H1 (cell line): ENCODE measurements at regions not wholly inside any gene's neighbourhood (a gene's known extent, or its start where the extent isn't known, plus 50 kb on each side); places are given as distances from the start of the nearest gene placed in this dataset.

Experiments used
- CTCF ChIA-PET: fragments of 300-600 bp; sonication (Branson Sonifier 250); formaldehyde crosslinking; loops from one replicate; lab custom pipeline; 2021; ENCODE audit not compliant: partially characterized antibody; lab: Charles Lee
- POLR2A ChIA-PET: fragments of 300-600 bp; sonication (Branson Sonifier 250); formaldehyde crosslinking; loops from one replicate; lab custom pipeline; 2021; ENCODE audit warnings: inconsistent platforms; ENCODE audit not compliant: partially characterized antibody; lab: Charles Lee
- DNase-seq, 2 experiments: peaks; one replicate each; pipeline versions ENCODE4 v3.0.0 to v3.0.0-alpha.2; 2010 to 2022; ENCODE audit warnings: low spot score in 2 of 2, low read depth in 1 of 2, mixed read lengths in 1 of 2
- FAIRE-seq: peaks from 2 replicates; lab custom pipeline; 2011; peaks lifted over from hg19 to GRCh38; lab: Jason Lieb, UNC
- H2AFZ ChIP-seq: 2 replicates; pipeline ENCODE4 v1.8.1; 2012; ENCODE audit warnings: low read length, inconsistent platforms
- H2AK5ac ChIP-seq: 2 replicates; pipeline ENCODE4 v1.6.1; 2013; ENCODE audit warnings: low read depth, low read length
- H2BK120ac ChIP-seq: replicated peaks from 2 replicates; pipeline ENCODE3; 2013; ENCODE audit warnings: low read depth, low read length, inconsistent platforms
- H2BK12ac ChIP-seq: 2 replicates; pipeline ENCODE4 v1.6.1; 2013; ENCODE audit warnings: low read depth, low read length
- H2BK15ac ChIP-seq: 2 replicates; pipeline ENCODE4 v1.6.1; 2013; ENCODE audit warnings: low read length
- H2BK20ac ChIP-seq: 2 replicates; pipeline ENCODE4 v1.6.1; 2013; ENCODE audit warnings: low read length
- H2BK5ac ChIP-seq: 2 replicates; pipeline ENCODE4 v1.6.1; 2013; ENCODE audit warnings: low read depth, low read length
- H3K14ac ChIP-seq: 2 replicates; pipeline ENCODE4 v1.6.1; 2013; ENCODE audit warnings: inconsistent platforms; ENCODE audit not compliant: insufficient read length
- H3K18ac ChIP-seq: 2 replicates; pipeline ENCODE4 v1.6.1; 2013; ENCODE audit warnings: low read length; ENCODE audit errors: extremely low read depth
- H3K23ac ChIP-seq: 2 replicates; pipeline ENCODE4 v1.6.1; 2013; ENCODE audit warnings: inconsistent platforms; ENCODE audit not compliant: insufficient read length
- H3K23me2 ChIP-seq: 2 replicates; pipeline ENCODE4 v1.6.1; 2013; ENCODE audit warnings: low read depth, low read length
- H3K27ac ChIP-seq: 2 replicates; pipeline ENCODE4 v1.6.1; 2011; ENCODE audit warnings: low read depth, low read length, inconsistent platforms
- H3K27me3 ChIP-seq, 4 experiments: replicated peaks in 1 of 4; 1 replicate in 1 of 4; 2 replicates in 3 of 4; pipeline versions ENCODE4 v1.6.1 to v1.8.1; 2011 to 2013; ENCODE audit warnings: low read length in 3 of 4, mild to moderate bottlenecking in 3 of 4, inconsistent platforms in 2 of 4, mixed read lengths in 2 of 4, moderate library complexity in 1 of 4; ENCODE audit not compliant: control insufficient read depth in 3 of 4, insufficient read depth in 3 of 4; ENCODE audit errors: extremely low read depth in 1 of 4
- H3K36me3 ChIP-seq, 4 experiments: 2 replicates each; pipeline versions ENCODE4 v1.6.1 to v1.8.1; 2011 to 2013; ENCODE audit warnings: mild to moderate bottlenecking in 4 of 4, low read length in 3 of 4, moderate library complexity in 2 of 4, control low read depth in 1 of 4, inconsistent platforms in 1 of 4; ENCODE audit not compliant: insufficient read depth in 4 of 4, control insufficient read depth in 2 of 4
- H3K4ac ChIP-seq: replicated peaks from 2 replicates; pipeline ENCODE3; 2013; ENCODE audit warnings: low read length, low read depth, mixed read lengths, inconsistent platforms; ENCODE audit not compliant: insufficient read length
- H3K4me1 ChIP-seq, 4 experiments: replicated peaks in 1 of 4; 1 replicate in 1 of 4; 2 replicates in 3 of 4; pipeline versions ENCODE4 v1.6.1 to v1.8.1; 2011 to 2013; ENCODE audit warnings: low read length in 3 of 4, inconsistent platforms in 2 of 4, mixed read lengths in 1 of 4; ENCODE audit not compliant: insufficient read depth in 4 of 4, control insufficient read depth in 3 of 4
- H3K4me2 ChIP-seq, 2 experiments: 2 replicates each; pipeline versions ENCODE4 v1.6.1 to v1.8.1; 2011 to 2013; ENCODE audit warnings: low read depth in 2 of 2, low read length in 2 of 2, control low read depth in 1 of 2, inconsistent platforms in 1 of 2, mild to moderate bottlenecking in 1 of 2; ENCODE audit not compliant: insufficient read depth in 1 of 2
- H3K4me3 ChIP-seq, 4 experiments: fragments of 200-600, 300-600 bp in 1 of 4; sonication (generic), shearing (Covaris generic), sonication (Bioruptor Twin) in 1 of 4; 2 replicates each; pipeline versions ENCODE4 v1.5.1 to v1.8.1; 2011 to 2016; ENCODE audit warnings: low read length in 4 of 4, low read depth in 3 of 4, control low read depth in 2 of 4, inconsistent platforms in 2 of 4, mild to moderate bottlenecking in 2 of 4, mixed read lengths in 1 of 4, moderate library complexity in 1 of 4; ENCODE audit not compliant: insufficient read depth in 2 of 4; ENCODE audit errors: extremely low read depth in 1 of 4
- H3K56ac ChIP-seq: replicated peaks from 2 replicates; pipeline ENCODE3; 2013; ENCODE audit warnings: low read depth, mild to moderate bottlenecking, mixed read lengths, low read length, inconsistent platforms; ENCODE audit not compliant: insufficient read length
- H3K79me1 ChIP-seq: 2 replicates; pipeline ENCODE4 v1.6.1; 2013; ENCODE audit warnings: low read depth, low read length, control low read depth
- H3K79me2 ChIP-seq, 2 experiments: 2 replicates each; pipeline versions ENCODE4 v1.6.1 to v1.8.1; 2012 to 2013; ENCODE audit warnings: low read length in 2 of 2, mild to moderate bottlenecking in 2 of 2, inconsistent platforms in 1 of 2; ENCODE audit not compliant: insufficient read depth in 2 of 2, control insufficient read depth in 1 of 2
- H3K9ac ChIP-seq, 4 experiments: replicated peaks in 1 of 4; 1 replicate in 1 of 4; 2 replicates in 3 of 4; pipeline versions ENCODE4 v1.6.1 to v1.8.1; 2011 to 2013; ENCODE audit warnings: low read depth in 3 of 4, low read length in 3 of 4, control low read depth in 2 of 4, mild to moderate bottlenecking in 2 of 4, moderate library complexity in 2 of 4, inconsistent platforms in 1 of 4; ENCODE audit errors: extremely low read depth in 1 of 4
- H3K9me3 ChIP-seq, 2 experiments: 2 replicates each; pipeline versions ENCODE4 v1.6.1 to v1.8.1; 2012 to 2013; ENCODE audit warnings: mild to moderate bottlenecking in 2 of 2, moderate library complexity in 2 of 2, control low read depth in 1 of 2, inconsistent platforms in 1 of 2, low read depth in 1 of 2, low read length in 1 of 2, mixed read lengths in 1 of 2; ENCODE audit not compliant: insufficient read depth in 2 of 2
- H4K20me1 ChIP-seq, 2 experiments: replicated peaks in 1 of 2; 2 replicates each; pipeline versions ENCODE3 to v1.8.1; 2011 to 2013; ENCODE audit warnings: inconsistent platforms in 2 of 2, low read length in 2 of 2, mild to moderate bottlenecking in 1 of 2; ENCODE audit not compliant: insufficient read depth in 2 of 2, control insufficient read depth in 1 of 2
- H4K5ac ChIP-seq: 2 replicates; pipeline ENCODE4 v1.6.1; 2013; ENCODE audit warnings: low read length, low read depth, mixed read lengths, inconsistent platforms; ENCODE audit not compliant: insufficient read length
- H4K8ac ChIP-seq: 2 replicates; pipeline ENCODE4 v1.8.0; 2013; ENCODE audit warnings: mild to moderate bottlenecking, moderate library complexity, low read length, inconsistent platforms; ENCODE audit not compliant: insufficient read depth; ENCODE audit errors: extremely low read depth
- H4K91ac ChIP-seq: replicated peaks from 2 replicates; pipeline ENCODE3; 2013; ENCODE audit warnings: low read length, mixed read lengths, inconsistent platforms; ENCODE audit not compliant: insufficient read length
- BACH1 ChIP-seq: IDR thresholded peaks from 2 replicates; pipeline ENCODE4 v1.6.1; 2012; ENCODE audit warnings: low read length, improper control_type of control experiment
- CBX8 ChIP-seq: fragments of 300-800, 300-1000 bp; sonication (generic); IDR thresholded peaks from 2 replicates; pipeline ENCODE4 v1.7.1; 2016; ENCODE audit warnings: low read depth, low read length, borderline replicate concordance
- CTBP2 ChIP-seq: IDR thresholded peaks from 2 replicates; pipeline ENCODE4 v1.7.0; 2011; ENCODE audit warnings: borderline replicate concordance, mild to moderate bottlenecking, moderate library complexity, mixed read lengths, low read length; ENCODE audit not compliant: insufficient read depth, insufficient read length
- EZH2 ChIP-seq: fragments of 200-600 bp; sonication (generic); IDR thresholded peaks from 2 replicates; pipeline ENCODE4 v1.7.1; 2012; ENCODE audit warnings: low read depth, mild to moderate bottlenecking, moderate library complexity, low read length, inconsistent platforms; ENCODE audit not compliant: severe bottlenecking
- HDAC2 ChIP-seq, 2 experiments: fragments of 300-600 bp in 1 of 2; sonication (generic) in 1 of 2; IDR thresholded peaks; 2 replicates each; pipeline ENCODE4 v1.6.1; 2011 to 2012; ENCODE audit warnings: low read depth in 2 of 2, low read length in 2 of 2, mild to moderate bottlenecking in 2 of 2, moderate library complexity in 2 of 2, borderline replicate concordance in 1 of 2, inconsistent platforms in 1 of 2
- JUND ChIP-seq: IDR thresholded peaks from 2 replicates; pipeline ENCODE4 v1.6.1; 2011; ENCODE audit warnings: mild to moderate bottlenecking, improper control_type of control experiment, low read length
- POLR2AphosphoS5 ChIP-seq: IDR thresholded peaks from 2 replicates; pipeline ENCODE4 v1.6.1; 2011; ENCODE audit warnings: low read depth, low read length
- RAD21 ChIP-seq, 2 experiments: IDR thresholded peaks in 1 of 2; conservative IDR thresholded peaks in 1 of 2; 2 replicates each; pipeline ENCODE4 v1.6.1; 2011; ENCODE audit warnings: low read depth in 2 of 2, low read length in 2 of 2, improper control_type of control experiment in 1 of 2, inconsistent platforms in 1 of 2, mild to moderate bottlenecking in 1 of 2, moderate library complexity in 1 of 2
- RXRA ChIP-seq: IDR thresholded peaks from 2 replicates; pipeline ENCODE4 v1.6.1; 2011; ENCODE audit warnings: low read depth, mild to moderate bottlenecking, low read length, moderate library complexity; ENCODE audit not compliant: insufficient read depth
- SAP30 ChIP-seq: fragments of 300-600 bp; sonication (generic); IDR thresholded peaks from 2 replicates; pipeline ENCODE4 v1.7.1; 2012; ENCODE audit warnings: low read length, moderate library complexity, mild to moderate bottlenecking, inconsistent platforms; ENCODE audit not compliant: insufficient read depth, insufficient replicate concordance
- SP1 ChIP-seq: IDR thresholded peaks from 2 replicates; pipeline ENCODE4 v1.6.1; 2011; ENCODE audit warnings: low read depth, low read length
- TAF1 ChIP-seq: IDR thresholded peaks from 2 replicates; pipeline ENCODE4 v1.6.1; 2011; ENCODE audit warnings: mild to moderate bottlenecking, low read depth, low read length
- YY1 ChIP-seq: IDR thresholded peaks from 2 replicates; pipeline ENCODE4 v1.6.1; 2011; ENCODE audit warnings: low read depth, mild to moderate bottlenecking, low read length
- ZNF274 ChIP-seq: IDR thresholded peaks from 2 replicates; pipeline ENCODE4 v1.7.0; 2012; ENCODE audit warnings: low read length, borderline replicate concordance; ENCODE audit errors: extremely low read depth
- WGBS, 2 experiments: shearing (Covaris generic) in 1 of 2; methylation state at CpG; one replicate each; pipeline versions ENCODE4 v1.1.6 to v1.1.7; 2013 to 2015; ENCODE audit warnings: low lambda C conversion rate in 2 of 2, mixed read lengths in 2 of 2, inconsistent platforms in 1 of 2, low coverage in 1 of 2, missing lambda C conversion rate in 1 of 2; ENCODE audit not compliant: insufficient replicate concordance in 2 of 2, insufficient coverage in 1 of 2, insufficient read length in 1 of 2; ENCODE audit errors: extremely low coverage in 1 of 2, missing lambda C conversion rate in 1 of 2; 5-methylcytosine and 5-hydroxymethylcytosine counted together

DNA sequence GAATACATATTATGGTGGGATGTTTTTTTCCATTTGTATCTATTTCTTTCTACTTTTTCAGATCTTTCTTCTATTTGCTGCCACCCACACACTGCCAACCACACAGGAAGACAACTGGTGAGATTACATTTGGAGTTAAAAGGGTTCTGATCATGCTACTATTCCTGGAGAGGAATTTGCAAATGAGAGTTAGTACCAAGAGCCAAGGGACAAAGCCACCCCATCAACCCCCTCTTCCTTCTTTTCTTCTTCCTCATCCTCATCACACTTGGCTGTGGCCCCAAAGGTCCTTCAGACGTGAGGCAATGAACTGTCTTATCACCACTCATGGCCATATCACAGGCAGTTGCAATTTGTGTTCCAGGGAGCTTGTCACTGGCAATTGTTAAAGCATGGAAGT is 215.6 kb upstream of the SLC14A2 start:
- Histone ChIP-seq H3K27ac (no peak overlapping the region), H3K23ac (no peak overlapping the region), H2BK12ac (no peak overlapping the region), H3K4me2 (no peak overlapping the region), H4K5ac (no peak overlapping the region), H3K14ac (no peak overlapping the region), H2BK20ac (no peak overlapping the region), H3K79me1 (no peaks in the 10 kb centered on the region), H2BK15ac (no peak overlapping the region), H3K23me2 (no peaks in the 10 kb centered on the region), H3K79me2 (no peaks in the 10 kb centered on the region), H4K91ac (no peak overlapping the region), H4K20me1 (no peaks in the 10 kb centered on the region), H3K4me3 (no peak overlapping the region), H3K9me3 (no peaks in the 10 kb centered on the region), H3K4ac (no peak overlapping the region), H4K8ac (no peak overlapping the region), H2AK5ac (no peak overlapping the region), H2BK5ac (no peak overlapping the region), H3K56ac (no peak overlapping the region), H3K27me3 (no peaks in the 10 kb centered on the region; a peak in 1 of 7 replicates), H2AFZ (no peak overlapping the region), H3K18ac (no peak overlapping the region), H3K36me3 (no peaks in the 10 kb centered on the region), H3K4me1 (no peaks in the 10 kb centered on the region), H2BK120ac (no peak overlapping the region), H3K9ac (no peak overlapping the region)
- WGBS, 2 experiments = 93% methylated on average over 1 of the region's 1 CpG; no CpG with 5 or more reads in 1 of the 2 experiments
- ChIA-PET POLR2A (no interaction called here), CTCF (interaction anchor here (1.7 kb wide), 1 partner anchor 15 kb away, joined by 6 read pairs; no protein-coding TSS in a partner anchor)
- no peak for DNase-seq
- FAIRE-seq = no peak
- TF ChIP-seq YY1 (no peak), SAP30 (no peak), POLR2AphosphoS5 (no peak), RAD21 (IDR thresholded peaks at IDR 0.05 in 1 of 2, conservative IDR thresholded peaks at IDR 0.05 in 1 of 2; ENCODE audit: low read depth in 2 of 2, low read length in 2 of 2) (no peak), CBX8 (no peak), HDAC2 (IDR thresholded peaks at IDR 0.05; ENCODE audit: borderline replicate concordance in 1 of 2, low read depth in 2 of 2, low read length in 2 of 2) (no peak), TAF1 (no peak), CTBP2 (no peak), EZH2 (no peak), JUND (no peak), SP1 (no peak), ZNF274 (no peak), RXRA (no peak), BACH1 (no peak)
